DOHH2 (cell line): ENCODE measurements at regions not wholly inside any gene's neighbourhood (a gene's known extent, or its start where the extent isn't known, plus 50 kb on each side); places are given as distances from the start of the nearest gene placed in this dataset.

Source experiments
- H3F3A ChIP-seq: fragments of 200-600 bp; sonication (generic), shearing (Covaris generic); 2 replicates; pipeline ENCODE4 v1.6.0; 2016; ENCODE audit warnings: antibody characterized with exemption, mild to moderate bottlenecking; ENCODE audit not compliant: control insufficient read depth, insufficient read depth
- H3K27ac ChIP-seq: fragments of 200-600 bp; sonication (generic); 2 replicates; pipeline ENCODE4 v1.5.1; 2014; ENCODE audit warnings: low read depth, mild to moderate bottlenecking, low read length, moderate library complexity
- H3K27me3 ChIP-seq: fragments of 200-600 bp; sonication (generic); 2 replicates; pipeline ENCODE4 v1.6.1; 2014; ENCODE audit warnings: mild to moderate bottlenecking, low read length, mixed read lengths; ENCODE audit not compliant: control insufficient read depth
- H3K36me3 ChIP-seq: fragments of 200-600 bp; sonication (generic); 2 replicates; pipeline ENCODE4 v1.6.1; 2014; ENCODE audit warnings: mild to moderate bottlenecking, low read length, moderate library complexity, mixed read lengths; ENCODE audit not compliant: control insufficient read depth
- H3K4me1 ChIP-seq: fragments of 200-600 bp; sonication (generic); 2 replicates; pipeline ENCODE4 v1.6.1; 2014; ENCODE audit warnings: mild to moderate bottlenecking, low read length, mixed read lengths; ENCODE audit not compliant: control insufficient read depth
- H3K4me2 ChIP-seq: fragments of 200-600 bp; sonication (generic); 2 replicates; pipeline ENCODE4 v1.6.0; 2014; ENCODE audit warnings: mild to moderate bottlenecking, low read length, moderate library complexity
- H3K4me3 ChIP-seq: fragments of 200-600 bp; sonication (generic); 2 replicates; pipeline ENCODE4 v1.5.1; 2014; ENCODE audit warnings: mild to moderate bottlenecking, low read length, mixed read lengths
- H3K79me2 ChIP-seq: fragments of 200-600 bp; sonication (generic); 2 replicates; pipeline ENCODE4 v1.6.1; 2014; ENCODE audit warnings: mild to moderate bottlenecking, low read length, mixed read lengths; ENCODE audit not compliant: control insufficient read depth
- H3K9me2 ChIP-seq: fragments of 200-600 bp; sonication (generic); replicated peaks from 2 replicates; pipeline ENCODE4 v1.6.1; 2014; ENCODE audit warnings: mild to moderate bottlenecking, low read length, mixed read lengths; ENCODE audit not compliant: control insufficient read depth
- H3K9me3 ChIP-seq: fragments of 200-600 bp; sonication (generic); 2 replicates; pipeline ENCODE4 v1.6.1; 2014; ENCODE audit warnings: antibody characterized with exemption, low read length, mixed read lengths; ENCODE audit not compliant: control insufficient read depth, insufficient read depth
- H4K20me1 ChIP-seq: fragments of 200-600 bp; sonication (generic); 2 replicates; pipeline ENCODE4 v1.6.0; 2014; ENCODE audit warnings: low read depth, mild to moderate bottlenecking, antibody characterized with exemption, low read length, moderate library complexity; ENCODE audit not compliant: control insufficient read depth, insufficient read depth
- EZH2phosphoT487 ChIP-seq: fragments of 200-600 bp; sonication (generic); IDR thresholded peaks from 2 replicates; pipeline ENCODE4 v1.6.1; 2017; ENCODE audit warnings: borderline replicate concordance, mild to moderate bottlenecking, antibody characterized with exemption, low read length, moderate library complexity, mixed read lengths
- TF ChIP-seq, protein P1 (sequence below): fragments of 200-600 bp; sonication (generic); IDR thresholded peaks from one replicate; pipeline ENCODE4 v1.5.1; 2014; ENCODE audit warnings: antibody characterized with exemption, mild to moderate bottlenecking, low read depth, low read length; ENCODE audit not compliant: poor library complexity, severe bottlenecking

DNA sequence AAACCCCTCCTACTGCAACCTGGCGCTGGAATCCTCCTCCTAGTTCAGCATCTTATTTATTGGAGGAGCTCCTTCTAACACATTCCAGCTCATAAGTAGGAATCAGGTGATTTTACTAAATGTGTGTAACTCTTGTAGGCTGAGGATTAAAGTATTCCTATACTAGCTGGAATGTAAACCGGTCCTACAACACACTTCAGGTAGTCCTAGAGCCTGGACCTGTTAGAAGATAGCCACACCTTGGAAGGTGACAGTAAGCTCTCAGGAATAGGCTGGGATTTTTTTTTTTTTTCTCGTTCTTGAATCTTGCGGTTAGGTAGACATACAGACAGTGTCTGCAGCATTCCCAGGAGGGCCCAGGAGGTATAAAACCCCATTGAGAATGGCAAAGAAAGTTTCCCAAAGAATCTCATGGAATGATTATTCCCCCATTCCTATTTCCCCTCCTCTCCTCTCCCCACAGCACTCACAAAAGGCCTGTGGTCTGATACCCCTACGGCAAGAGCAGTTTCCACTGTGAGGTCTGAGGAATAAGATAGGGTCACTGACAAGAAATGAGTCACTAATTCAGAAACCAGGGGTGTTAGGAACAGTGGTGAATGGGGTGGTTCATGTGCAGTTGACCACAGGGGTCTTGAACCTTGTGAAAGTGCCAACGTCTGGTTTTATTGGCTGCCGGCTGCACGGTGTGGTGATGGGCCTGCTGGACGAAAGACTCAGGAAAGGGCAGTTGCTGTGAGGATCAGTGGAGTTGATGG, 267.1 kb downstream of the UTP18 start:
- H3F3A ChIP-seq, result no peaks in the 10 kb centered on the region

DNA sequence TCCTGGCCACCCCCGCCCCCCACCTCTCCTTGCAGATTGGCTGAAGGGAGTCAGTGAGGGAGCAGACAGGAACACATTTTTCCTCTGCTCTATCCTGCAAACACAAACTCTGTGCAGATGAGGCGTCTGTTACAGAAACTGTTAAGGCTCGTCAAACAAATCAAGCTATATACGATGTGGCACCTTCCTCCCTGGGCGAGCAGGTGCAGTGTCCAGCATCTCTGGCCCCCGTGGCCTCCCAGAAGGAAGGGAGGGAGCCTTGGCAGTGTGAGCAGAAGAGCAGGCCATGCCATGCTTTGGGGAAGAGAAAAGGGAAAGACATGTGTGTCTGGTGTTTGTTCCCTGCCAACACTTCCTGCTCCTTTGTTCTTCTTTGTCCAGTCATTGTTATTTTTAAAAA, 267.8 kb downstream of the UTP18 start:
- Histone ChIP-seq H3K79me2 (no peaks in the 10 kb centered on the region), H3K4me2 (no peak overlapping the region), H4K20me1 (no peaks in the 10 kb centered on the region), H3K4me3 (no peak overlapping the region), H3K9me3 (no peaks in the 10 kb centered on the region), H3K27me3 (no peaks in the 10 kb centered on the region), H3K36me3 (no peaks in the 10 kb centered on the region), H3F3A (no peaks in the 10 kb centered on the region), H3K4me1 (no peaks in the 10 kb centered on the region), H3K27ac (no peak overlapping the region), H3K9me2 (no peaks in the 10 kb centered on the region)
- no peak for TF ChIP-seq EZH2phosphoT487

More for the DNA sequence above, 267.1 kb downstream of the UTP18 start:
- H3K4me1 ChIP-seq, result no peaks in the 10 kb centered on the region
- H3K4me2 ChIP-seq, result no peak overlapping the region
- no peaks in the 10 kb centered on the region for H3K79me2 ChIP-seq
- H3K36me3 ChIP-seq, result no peaks in the 10 kb centered on the region
- H3K27ac ChIP-seq, result no peak overlapping the region
- no peaks in the 10 kb centered on the region for H3K9me2 ChIP-seq
- no peaks in the 10 kb centered on the region for H4K20me1 ChIP-seq
- no peaks in the 10 kb centered on the region for H3K9me3 ChIP-seq
- no peak overlapping the region for H3K4me3 ChIP-seq
- TF ChIP-seq, protein P1, sequence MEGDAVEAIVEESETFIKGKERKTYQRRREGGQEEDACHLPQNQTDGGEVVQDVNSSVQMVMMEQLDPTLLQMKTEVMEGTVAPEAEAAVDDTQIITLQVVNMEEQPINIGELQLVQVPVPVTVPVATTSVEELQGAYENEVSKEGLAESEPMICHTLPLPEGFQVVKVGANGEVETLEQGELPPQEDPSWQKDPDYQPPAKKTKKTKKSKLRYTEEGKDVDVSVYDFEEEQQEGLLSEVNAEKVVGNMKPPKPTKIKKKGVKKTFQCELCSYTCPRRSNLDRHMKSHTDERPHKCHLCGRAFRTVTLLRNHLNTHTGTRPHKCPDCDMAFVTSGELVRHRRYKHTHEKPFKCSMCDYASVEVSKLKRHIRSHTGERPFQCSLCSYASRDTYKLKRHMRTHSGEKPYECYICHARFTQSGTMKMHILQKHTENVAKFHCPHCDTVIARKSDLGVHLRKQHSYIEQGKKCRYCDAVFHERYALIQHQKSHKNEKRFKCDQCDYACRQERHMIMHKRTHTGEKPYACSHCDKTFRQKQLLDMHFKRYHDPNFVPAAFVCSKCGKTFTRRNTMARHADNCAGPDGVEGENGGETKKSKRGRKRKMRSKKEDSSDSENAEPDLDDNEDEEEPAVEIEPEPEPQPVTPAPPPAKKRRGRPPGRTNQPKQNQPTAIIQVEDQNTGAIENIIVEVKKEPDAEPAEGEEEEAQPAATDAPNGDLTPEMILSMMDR, result no peak
- TF ChIP-seq EZH2phosphoT487, result no peak
- H3K27me3 ChIP-seq, result no peaks in the 10 kb centered on the region

DNA sequence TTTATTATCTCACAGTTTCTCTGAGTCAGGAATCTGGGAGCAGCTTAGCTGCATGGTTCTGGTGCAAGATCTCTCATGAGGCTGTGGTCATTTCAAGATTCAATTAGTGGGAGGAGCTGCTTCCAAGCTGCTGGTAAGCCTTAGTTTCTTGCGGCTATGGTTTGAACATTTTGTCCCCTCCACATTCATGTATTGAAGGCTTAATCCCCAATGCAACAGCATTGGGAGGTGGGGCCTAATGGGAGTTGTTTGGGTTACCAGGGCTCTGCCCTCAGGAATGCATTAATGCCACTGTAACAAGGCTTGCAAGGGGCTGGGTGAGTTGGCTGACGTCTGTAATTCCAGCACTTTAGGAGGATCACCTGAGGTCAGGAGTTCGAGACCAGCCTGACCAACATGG, 272.9 kb downstream of the UTP18 start:
- H3K27ac ChIP-seq, result no peak overlapping the region
- H3K27me3 ChIP-seq, result no peaks in the 10 kb centered on the region
- H3K9me2 ChIP-seq, result no peaks in the 10 kb centered on the region
- no peaks in the 10 kb centered on the region for H3K79me2 ChIP-seq
- no peaks in the 10 kb centered on the region for H3K9me3 ChIP-seq
- H3K4me3 ChIP-seq, result no peak overlapping the region
- no peaks in the 10 kb centered on the region for H3K4me1 ChIP-seq
- no peaks in the 10 kb centered on the region for H4K20me1 ChIP-seq
- no peaks in the 10 kb centered on the region for H3F3A ChIP-seq
- H3K4me2 ChIP-seq, result no peak overlapping the region
- no peaks in the 10 kb centered on the region for H3K36me3 ChIP-seq
- TF ChIP-seq, protein P1, result no peak
- TF ChIP-seq EZH2phosphoT487, result no peak

GRCh38 chr17:51533821-51534220, 273.5 kb downstream of the UTP18 start:
- H3K79me2 ChIP-seq, result no peaks in the 10 kb centered on the region
- no peaks in the 10 kb centered on the region for H3K36me3 ChIP-seq
- H3F3A ChIP-seq, result no peaks in the 10 kb centered on the region
- no peaks in the 10 kb centered on the region for H3K4me1 ChIP-seq
- H3K27ac ChIP-seq, result no peak overlapping the region
- no peak for TF ChIP-seq EZH2phosphoT487
- TF ChIP-seq, protein P1, result no peak
- H3K9me3 ChIP-seq, result no peaks in the 10 kb centered on the region
- H3K27me3 ChIP-seq, result no peaks in the 10 kb centered on the region
- no peak overlapping the region for H3K4me2 ChIP-seq
- no peaks in the 10 kb centered on the region for H4K20me1 ChIP-seq
- no peak overlapping the region for H3K4me3 ChIP-seq
- no peaks in the 10 kb centered on the region for H3K9me2 ChIP-seq
